LNCaP clone FGC (cell line): ENCODE measurements at regions not wholly inside any gene's neighbourhood (a gene's known extent, or its start where the extent isn't known, plus 50 kb on each side); places are given as distances from the start of the nearest gene placed in this dataset.

Source experiments
- DNase-seq: peaks from one replicate; pipeline ENCODE4 v3.0.0-alpha.2; 2011; ENCODE audit warnings: low read depth
- H3K4me3 ChIP-seq: 2 replicates; pipeline ENCODE4 v1.5.1; 2011; ENCODE audit warnings: mild to moderate bottlenecking, low read depth, low read length, control low read depth
- CTCF ChIP-seq: IDR thresholded peaks from 2 replicates; pipeline ENCODE4 v1.5.1; 2012; ENCODE audit warnings: mild to moderate bottlenecking; ENCODE audit not compliant: control insufficient read depth, insufficient read depth; ENCODE audit errors: extremely low read depth

DNA sequence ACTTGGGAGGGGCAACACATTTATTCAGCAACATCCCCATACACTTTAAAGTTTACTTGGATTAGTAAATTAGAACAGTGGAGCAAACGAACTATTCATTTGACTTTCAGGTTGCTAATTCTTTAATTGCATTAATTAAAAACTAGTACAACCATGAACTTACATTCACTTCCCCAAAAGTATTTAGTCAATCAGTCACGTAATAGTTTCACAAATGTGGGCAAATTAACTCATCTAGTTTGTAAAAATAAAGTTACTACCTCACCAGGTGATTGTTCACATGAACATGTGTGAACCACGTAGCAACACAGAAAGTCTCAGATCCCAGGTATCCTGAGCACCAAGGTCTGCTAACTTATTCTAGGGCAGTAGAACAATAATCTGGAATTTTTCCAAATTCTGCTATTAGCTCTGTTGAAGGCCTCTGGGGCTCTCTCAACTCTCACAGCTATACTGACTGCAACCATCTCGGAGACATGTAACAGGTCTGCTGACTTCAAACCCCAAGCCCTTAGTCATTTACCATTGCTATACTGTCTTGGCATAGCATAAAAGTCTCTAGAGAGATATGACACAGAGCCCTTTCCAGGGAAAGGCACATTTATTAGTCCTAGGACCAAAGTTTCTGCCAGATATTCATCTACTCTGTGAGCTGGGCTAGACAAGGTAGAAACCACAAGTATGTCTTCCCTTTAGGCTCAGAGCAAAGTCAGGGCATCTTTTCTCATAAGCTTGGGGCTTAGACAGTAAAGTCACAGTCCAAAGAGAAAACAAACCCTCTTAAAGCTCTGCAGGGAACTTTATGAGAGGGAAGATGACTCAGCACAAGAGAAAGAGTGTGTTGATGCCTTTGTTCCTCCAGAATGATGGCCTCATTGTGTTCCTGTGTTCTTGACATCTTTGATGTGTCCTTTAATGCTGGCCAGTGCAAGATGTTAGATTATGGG lies 50.9 kb upstream of the CCDC28A start:
- no peak overlapping the region for H3K4me3 ChIP-seq
- DNase-seq, result no peak
- no peak for TF ChIP-seq CTCF
